H1 (cell line): ENCODE measurements at regions not wholly inside any gene's neighbourhood (a gene's known extent, or its start where the extent isn't known, plus 50 kb on each side); places are given as distances from the start of the nearest gene placed in this dataset.

Experiments
- CTCF ChIP-seq, 3 experiments: IDR thresholded peaks; 1 replicate in 2 of 3; 2 replicates in 1 of 3; pipeline versions ENCODE4 v1.5.1 to v1.6.1; 2011; ENCODE audit warnings: low read length in 3 of 3, mild to moderate bottlenecking in 3 of 3, inconsistent platforms in 2 of 3, low read depth in 1 of 3, moderate library complexity in 1 of 3; ENCODE audit not compliant: insufficient read depth in 1 of 3; ENCODE audit errors: control extremely low read depth in 1 of 3
- EGR1 ChIP-seq: IDR thresholded peaks from 2 replicates; pipeline ENCODE4 v1.6.1; 2011; ENCODE audit warnings: low read depth, low read length, borderline replicate concordance
- EZH2 ChIP-seq: fragments of 200-600 bp; sonication (generic); IDR thresholded peaks from 2 replicates; pipeline ENCODE4 v1.7.1; 2012; ENCODE audit warnings: low read depth, mild to moderate bottlenecking, moderate library complexity, low read length, inconsistent platforms; ENCODE audit not compliant: severe bottlenecking
- GABPA ChIP-seq: IDR thresholded peaks from 2 replicates; pipeline ENCODE4 v1.6.1; 2011; ENCODE audit warnings: mild to moderate bottlenecking, low read length, moderate library complexity, borderline replicate concordance; ENCODE audit not compliant: insufficient read depth
- POLR2AphosphoS5 ChIP-seq: IDR thresholded peaks from 2 replicates; pipeline ENCODE4 v1.6.1; 2011; ENCODE audit warnings: low read depth, low read length
- RFX5 ChIP-seq: IDR thresholded peaks from 2 replicates; pipeline ENCODE4 v1.6.1; 2011; ENCODE audit warnings: low read depth, low read length, improper control_type of control experiment, borderline replicate concordance
- SP1 ChIP-seq: IDR thresholded peaks from 2 replicates; pipeline ENCODE4 v1.6.1; 2011; ENCODE audit warnings: low read depth, low read length
- TF ChIP-seq, protein P1 (sequence below): IDR thresholded peaks from 2 replicates; pipeline ENCODE4 v1.6.1; 2012; ENCODE audit warnings: low read length, inconsistent platforms

DNA sequence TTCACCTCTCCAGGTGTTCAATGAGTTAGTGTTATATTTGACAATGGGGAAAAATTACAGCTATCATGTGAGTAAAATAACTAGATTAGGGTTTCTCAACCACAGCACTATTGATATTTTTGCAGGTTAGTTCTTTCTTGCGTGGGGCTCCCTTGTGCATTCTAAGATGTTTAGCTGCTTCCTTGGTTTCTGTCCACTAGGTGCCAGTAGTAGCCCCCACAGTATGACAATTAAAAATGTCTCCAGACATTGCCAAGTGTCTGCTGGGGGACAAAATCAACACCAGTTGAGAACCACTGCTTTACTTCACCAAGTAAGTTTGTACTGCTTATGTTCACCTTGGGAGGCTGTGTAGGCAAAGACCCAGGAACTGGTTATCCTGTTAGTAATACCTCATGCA lies 618.7 kb downstream of the EDEM1 start:
- TF ChIP-seq RFX5: no peak
- TF ChIP-seq CTCF (IDR thresholded peaks at IDR 0.05; ENCODE audit: control extremely low read depth in 1 of 3, insufficient read depth in 1 of 3, low read depth in 1 of 3, low read length in 3 of 3): peak in 2 of 3 experiments; percentile 54 to 59; a peak in 2 of 4 replicates
- TF ChIP-seq EZH2: no peak
- TF ChIP-seq EGR1: no peak
- no peak for TF ChIP-seq POLR2AphosphoS5
- no peak for TF ChIP-seq GABPA
- TF ChIP-seq, protein P1, sequence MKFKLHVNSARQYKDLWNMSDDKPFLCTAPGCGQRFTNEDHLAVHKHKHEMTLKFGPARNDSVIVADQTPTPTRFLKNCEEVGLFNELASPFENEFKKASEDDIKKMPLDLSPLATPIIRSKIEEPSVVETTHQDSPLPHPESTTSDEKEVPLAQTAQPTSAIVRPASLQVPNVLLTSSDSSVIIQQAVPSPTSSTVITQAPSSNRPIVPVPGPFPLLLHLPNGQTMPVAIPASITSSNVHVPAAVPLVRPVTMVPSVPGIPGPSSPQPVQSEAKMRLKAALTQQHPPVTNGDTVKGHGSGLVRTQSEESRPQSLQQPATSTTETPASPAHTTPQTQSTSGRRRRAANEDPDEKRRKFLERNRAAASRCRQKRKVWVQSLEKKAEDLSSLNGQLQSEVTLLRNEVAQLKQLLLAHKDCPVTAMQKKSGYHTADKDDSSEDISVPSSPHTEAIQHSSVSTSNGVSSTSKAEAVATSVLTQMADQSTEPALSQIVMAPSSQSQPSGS: no peak
- TF ChIP-seq SP1: no peak
